HFF-Myc (cell line): ENCODE measurements at regions not wholly inside any gene's neighbourhood (a gene's known extent, or its start where the extent isn't known, plus 50 kb on each side); places are given as distances from the start of the nearest gene placed in this dataset.
"Not testable (repeated sequence)": the region's sequence is repeated elsewhere in the genome, so short reads cannot be mapped to it uniquely, and the experiment has no call there.

Experiments used
- DNase-seq: peaks from one replicate; pipeline ENCODE4 v3.0.0-alpha.2; 2011; ENCODE audit warnings: low read depth; ENCODE audit errors: extremely low read depth
- H3K4me3 ChIP-seq: replicated peaks from 2 replicates; pipeline ENCODE4 v1.5.1; 2011; ENCODE audit warnings: low read depth, mild to moderate bottlenecking, control low read depth, low read length
- TF ChIP-seq, protein P1 (sequence below): IDR thresholded peaks from 2 replicates; pipeline ENCODE4 v1.5.1; 2012; ENCODE audit warnings: mild to moderate bottlenecking, low read depth, low read length, control low read depth; ENCODE audit errors: missing control alignments

DNA sequence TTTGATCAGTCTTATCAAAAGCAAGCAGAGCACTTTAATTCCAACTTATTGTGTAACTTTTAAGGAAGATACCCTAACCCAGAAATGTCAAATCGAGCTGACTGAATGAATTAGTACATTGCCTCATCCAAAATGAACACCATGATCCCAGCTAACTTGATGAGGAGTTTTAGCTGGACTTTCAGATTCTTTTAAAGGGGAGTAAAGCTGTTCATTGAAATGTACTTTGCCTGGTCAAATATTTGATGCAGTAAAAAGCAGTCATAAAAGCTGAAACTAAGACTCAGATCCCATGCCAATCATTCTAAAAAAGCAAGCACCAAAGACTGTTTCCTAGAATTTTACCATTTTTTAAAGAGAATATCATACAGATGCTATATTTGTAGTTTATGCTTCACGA lies 114.1 kb downstream of the FSCB start:
- no peak for DNase-seq
- H3K4me3 ChIP-seq: no peak overlapping the region
- TF ChIP-seq, protein P1, sequence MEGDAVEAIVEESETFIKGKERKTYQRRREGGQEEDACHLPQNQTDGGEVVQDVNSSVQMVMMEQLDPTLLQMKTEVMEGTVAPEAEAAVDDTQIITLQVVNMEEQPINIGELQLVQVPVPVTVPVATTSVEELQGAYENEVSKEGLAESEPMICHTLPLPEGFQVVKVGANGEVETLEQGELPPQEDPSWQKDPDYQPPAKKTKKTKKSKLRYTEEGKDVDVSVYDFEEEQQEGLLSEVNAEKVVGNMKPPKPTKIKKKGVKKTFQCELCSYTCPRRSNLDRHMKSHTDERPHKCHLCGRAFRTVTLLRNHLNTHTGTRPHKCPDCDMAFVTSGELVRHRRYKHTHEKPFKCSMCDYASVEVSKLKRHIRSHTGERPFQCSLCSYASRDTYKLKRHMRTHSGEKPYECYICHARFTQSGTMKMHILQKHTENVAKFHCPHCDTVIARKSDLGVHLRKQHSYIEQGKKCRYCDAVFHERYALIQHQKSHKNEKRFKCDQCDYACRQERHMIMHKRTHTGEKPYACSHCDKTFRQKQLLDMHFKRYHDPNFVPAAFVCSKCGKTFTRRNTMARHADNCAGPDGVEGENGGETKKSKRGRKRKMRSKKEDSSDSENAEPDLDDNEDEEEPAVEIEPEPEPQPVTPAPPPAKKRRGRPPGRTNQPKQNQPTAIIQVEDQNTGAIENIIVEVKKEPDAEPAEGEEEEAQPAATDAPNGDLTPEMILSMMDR: no peak

DNA sequence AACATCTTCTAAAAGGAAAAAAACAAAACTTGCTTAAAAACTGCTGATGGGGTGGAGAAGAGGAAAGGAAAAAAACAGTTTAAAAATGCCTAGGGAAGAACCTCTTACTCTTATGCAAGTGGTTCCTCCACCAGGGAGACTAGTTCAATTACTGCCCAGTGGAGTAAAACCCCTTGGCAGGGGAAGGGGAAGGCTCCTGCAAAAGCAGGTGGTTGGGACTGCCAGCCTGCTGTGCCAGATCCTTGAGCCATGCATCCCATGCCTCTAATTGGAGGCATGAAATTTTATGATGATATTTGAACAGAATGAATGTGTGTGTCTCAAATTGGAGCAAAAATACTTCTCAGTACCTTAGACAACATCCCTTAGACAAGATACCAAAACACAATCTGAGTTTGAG lies 118.8 kb downstream of the FSCB start:
- TF ChIP-seq, protein P1: no peak
- no peak overlapping the region for H3K4me3 ChIP-seq
- no peak for DNase-seq

DNA sequence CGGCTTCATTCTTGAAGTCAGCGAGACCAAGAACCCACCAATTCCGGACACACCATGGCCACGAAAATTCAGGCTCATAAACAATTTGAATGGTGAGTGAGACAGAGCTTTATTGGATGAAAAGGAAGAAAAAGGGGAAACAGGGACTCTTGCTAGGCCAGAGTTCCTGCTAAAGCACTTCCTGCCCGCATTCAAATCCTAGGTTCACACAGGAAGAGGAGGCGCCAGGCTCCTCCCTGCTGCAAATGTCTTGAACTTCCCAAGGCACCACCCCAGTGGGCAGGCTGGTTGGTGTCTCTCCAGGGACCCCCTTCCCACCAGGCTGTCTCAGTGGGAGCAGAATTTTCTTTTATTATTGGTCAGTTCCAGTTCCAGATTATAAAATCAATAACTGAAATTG lies 121.2 kb downstream of the FSCB start:
- DNase-seq: no peak
- TF ChIP-seq, protein P1: no peak
- H3K4me3 ChIP-seq: no peak overlapping the region

DNA sequence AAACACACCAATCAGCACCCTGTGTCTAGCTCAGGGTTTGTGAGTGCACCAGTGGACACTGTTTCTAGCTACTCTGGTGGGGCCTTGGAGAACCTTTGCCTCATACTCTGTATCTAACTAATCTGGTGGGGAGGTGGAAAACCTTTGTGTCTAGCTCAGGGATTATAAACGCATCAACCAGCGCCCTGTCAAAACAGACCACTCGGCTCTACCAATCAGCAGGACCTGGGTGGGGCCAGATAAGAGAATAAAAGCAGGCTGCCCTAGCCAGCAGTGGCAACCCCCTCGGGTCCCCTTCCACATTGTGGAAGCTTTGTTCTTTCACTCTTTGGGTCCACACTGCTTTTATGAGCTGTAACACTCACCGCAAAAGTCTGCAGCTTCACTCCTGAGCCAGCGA lies 121.8 kb downstream of the FSCB start:
- DNase-seq, H3K4me3 ChIP-seq: not testable (repeated sequence)

DNA sequence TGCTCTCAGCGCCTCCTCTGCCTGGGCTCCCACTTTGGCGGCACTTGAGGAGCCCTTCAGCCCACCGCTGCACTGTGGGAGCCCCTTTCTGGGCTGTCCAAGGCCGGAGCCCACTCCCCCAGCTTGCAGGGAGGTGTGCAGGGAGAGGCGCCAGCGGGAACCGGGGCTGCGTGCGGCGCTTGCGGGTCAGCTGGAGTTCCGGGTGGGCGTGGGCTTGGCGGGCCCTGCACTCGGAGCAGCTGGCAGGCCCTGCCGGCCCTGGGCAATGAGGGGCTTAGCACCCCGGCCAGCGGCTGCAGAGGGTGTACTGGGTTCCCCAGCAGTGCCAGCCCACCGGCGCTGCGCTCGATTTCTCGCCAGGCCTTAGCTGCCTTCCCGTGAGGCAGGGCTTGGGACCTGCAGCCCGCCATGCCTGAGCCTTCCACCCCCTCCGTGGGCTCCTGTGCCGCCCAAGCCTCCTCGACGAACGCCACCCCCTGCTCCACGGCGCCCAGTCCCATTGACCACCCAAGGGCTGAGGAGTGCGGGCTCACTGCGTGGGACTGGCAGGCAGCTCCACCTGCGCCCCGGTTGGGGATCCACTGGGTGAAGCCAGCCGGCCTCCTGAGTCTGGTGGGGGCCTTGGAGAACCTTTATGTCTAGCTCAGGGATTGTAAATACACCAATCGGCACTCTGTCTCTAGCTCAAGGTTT lies 122.3 kb downstream of the FSCB start:
- H3K4me3 ChIP-seq, DNase-seq: not testable (repeated sequence)

DNA sequence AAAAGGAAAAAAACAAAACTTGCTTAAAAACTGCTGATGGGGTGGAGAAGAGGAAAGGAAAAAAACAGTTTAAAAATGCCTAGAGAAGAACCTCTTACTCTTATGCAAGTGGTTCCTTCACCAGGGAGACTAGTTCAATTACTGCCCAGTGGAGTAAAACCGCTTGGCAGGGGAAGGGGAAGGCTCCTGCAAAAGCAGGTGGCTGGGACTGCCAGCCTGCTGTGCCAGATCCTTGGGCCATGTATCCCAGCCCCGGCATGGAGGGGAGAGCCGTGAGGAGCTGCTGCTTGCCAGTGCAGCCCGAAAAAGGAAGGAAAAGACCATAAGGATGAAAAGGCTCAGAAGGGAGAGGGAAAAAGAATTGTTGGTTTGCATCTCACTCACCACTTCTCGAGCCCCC lies 123.0 kb downstream of the FSCB start:
- no peak overlapping the region for H3K4me3 ChIP-seq
- TF ChIP-seq, protein P1: no peak
- DNase-seq: no peak

DNA sequence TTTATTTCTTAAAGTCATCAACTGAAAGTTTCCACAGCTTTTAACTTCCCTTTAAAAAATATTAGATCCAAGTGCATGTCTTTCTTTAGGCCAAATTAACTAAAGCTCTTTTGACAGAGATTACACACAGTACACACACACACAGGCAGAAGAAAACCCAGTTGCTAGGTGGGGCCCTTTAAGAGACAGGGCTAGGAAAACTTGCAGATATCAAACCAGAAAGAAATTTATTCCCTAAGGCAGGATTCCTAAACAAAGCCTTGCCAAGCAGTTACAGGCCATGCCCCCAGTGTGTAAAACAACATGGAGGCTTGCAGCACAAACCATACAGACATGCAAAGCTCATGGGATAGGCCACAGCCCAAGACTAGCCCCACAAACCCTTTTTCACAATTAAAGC lies 123.4 kb downstream of the FSCB start:
- no peak for DNase-seq
- H3K4me3 ChIP-seq: no peak overlapping the region
- TF ChIP-seq, protein P1: no peak

DNA sequence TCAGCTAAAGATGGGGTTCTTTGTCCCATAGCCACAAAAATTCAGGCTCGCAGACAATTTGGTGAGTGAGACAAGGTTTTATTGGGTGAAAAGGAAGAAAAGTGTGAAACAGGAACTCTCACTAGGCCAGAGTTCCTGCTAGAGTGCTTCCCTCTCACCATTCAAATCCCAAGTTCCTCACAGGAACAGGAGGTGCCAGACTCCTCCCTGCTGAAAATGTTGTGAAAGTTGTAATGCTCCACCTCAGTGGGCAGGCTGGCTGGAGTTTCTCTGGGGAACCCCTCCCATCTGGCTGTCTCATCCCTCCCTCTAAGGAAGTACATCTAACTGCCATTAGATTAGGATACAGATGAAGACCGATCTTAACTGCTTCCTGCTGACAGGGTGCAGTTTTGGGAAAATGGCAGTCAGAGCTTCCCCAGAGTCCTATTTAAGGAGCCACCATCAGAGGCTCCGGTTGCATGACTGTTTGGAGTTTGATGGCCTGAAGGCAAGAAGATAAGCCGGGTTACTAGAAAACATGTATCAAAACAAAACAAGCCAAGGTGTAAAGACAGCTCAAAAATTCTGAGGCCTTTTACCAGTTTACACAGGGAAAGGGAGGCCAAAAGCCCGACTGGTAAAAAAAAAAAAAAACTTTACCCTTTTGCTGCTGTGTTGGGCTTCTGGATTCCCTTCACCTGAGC lies 127.6 kb downstream of the FSCB start:
- no peak for DNase-seq
- TF ChIP-seq, protein P1: no peak
- H3K4me3 ChIP-seq: no peak overlapping the region
